Activated naive CD4-positive, alpha-beta T cell treated with anti-CD3 and anti-CD28 coated beads, Interleukin-2, amount 50 U/mL, for 16 hours (primary cell): ENCODE measurements at regions not wholly inside any gene's neighbourhood (a gene's known extent, or its start where the extent isn't known, plus 50 kb on each side); places are given as distances from the start of the nearest gene placed in this dataset.

Experiments
- DNase-seq: peaks from one replicate; pipeline ENCODE4 v3.0.0-alpha.2; 2020

DNA sequence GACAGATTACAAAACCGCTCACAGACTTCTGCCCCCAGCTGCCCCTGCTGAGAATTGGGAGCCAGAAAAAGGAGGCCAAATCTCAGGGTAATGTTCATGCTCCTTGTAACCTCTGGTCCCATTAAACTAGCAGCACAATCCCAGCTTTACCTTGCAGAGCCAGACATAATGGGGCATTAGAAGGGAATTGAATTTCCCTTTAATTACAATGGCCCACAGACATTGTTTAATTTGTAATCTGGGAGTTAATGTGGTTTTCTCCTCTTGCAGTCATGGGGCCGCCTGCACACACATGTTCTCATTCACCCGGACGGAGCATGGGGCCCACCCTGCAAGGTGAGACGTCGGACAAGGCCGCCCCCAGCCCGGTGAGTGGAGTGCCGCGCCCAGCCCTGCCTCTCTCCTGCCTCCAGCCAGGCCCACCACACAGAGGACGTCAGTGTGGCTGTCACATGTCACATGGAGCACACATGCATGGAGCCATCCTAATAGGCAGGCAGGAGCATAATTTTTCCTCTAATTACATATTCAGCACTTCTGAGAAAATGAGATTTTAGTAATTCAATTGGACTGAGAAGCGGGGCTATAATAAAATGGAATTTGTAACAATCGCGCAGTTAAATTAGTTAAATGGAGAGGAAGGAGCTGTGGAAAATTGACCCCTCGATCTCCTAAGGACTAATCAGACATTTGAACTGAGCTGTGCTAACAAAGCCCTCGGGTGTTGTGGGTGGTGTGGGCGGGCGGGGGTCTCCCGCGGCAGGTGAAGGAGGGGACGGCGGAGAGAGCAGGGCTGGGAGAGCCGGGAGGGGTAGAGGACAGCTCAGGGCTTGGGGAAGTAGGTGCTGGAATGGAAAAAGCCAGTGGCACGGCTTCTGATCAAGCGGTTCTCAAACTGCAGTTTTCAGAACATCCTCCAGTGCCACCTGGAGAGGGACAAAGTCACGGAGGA, 87.7 kb downstream of the ENGASE start:
- DNase-seq = no peak

GRCh38 chr17:79160980-79161636, 86.5 kb downstream of the ENGASE start:
- DNase-seq = peak; percentile 22

- no peak for DNase-seq
Measured at GRCh38 chr17:79159926-79160325, 85.3 kb downstream of the ENGASE start.

- no peak for DNase-seq
Measured at GRCh38 chr17:79159471-79159870, 84.8 kb downstream of the ENGASE start.

DNA sequence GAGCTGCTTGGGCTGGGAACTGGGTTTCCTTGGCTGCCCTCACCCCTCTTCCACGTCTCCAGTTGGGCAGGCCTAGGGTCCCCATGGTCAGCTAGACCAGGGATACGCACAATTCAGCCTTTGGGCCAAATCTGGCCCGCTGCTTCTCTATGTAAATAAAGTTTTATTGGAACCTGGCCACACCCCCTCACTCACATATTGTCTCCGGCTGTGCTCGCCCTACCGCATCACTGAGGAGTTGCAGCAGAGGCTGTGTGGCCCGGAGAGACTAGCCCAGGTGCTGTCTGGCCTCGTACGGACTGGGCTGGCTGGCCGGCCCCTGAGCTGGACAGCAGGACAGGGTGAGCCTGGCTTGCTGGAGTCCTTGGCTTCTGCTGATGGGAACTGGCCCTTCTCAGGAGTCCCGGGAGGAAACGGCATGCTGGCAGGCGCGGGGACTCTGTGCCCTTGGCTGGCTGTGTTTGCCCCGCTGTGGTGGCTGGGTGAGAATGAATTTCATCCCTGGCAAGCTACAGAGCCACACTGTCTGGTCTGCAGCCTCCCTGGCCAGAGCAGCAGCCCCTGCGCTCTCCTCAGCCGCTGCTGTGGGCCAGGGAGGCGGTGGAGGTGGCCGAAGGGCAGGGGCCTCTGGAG, 82.0 kb downstream of the ENGASE start:
- no peak for DNase-seq

DNA sequence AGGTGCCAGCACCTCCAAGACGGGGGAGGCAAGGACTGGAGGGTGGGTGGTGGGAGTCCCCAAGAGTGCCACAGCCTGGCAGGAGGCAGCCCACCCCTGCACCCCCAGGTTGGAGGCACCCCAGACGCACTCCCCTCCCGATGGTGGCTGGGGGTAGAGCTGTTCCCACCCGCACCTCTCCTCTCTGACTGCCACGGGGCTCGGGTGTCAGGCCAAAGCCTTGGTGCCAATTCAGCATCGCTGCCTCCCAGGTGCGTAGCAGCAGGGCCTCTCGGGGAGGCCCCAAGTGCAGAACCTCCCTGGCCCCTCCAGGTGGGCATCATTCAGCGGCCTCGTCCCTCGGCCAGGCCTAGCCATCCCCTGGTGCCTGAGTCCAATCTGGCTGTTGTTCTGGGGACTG, 81.1 kb downstream of the ENGASE start:
- DNase-seq = no peak

DNA sequence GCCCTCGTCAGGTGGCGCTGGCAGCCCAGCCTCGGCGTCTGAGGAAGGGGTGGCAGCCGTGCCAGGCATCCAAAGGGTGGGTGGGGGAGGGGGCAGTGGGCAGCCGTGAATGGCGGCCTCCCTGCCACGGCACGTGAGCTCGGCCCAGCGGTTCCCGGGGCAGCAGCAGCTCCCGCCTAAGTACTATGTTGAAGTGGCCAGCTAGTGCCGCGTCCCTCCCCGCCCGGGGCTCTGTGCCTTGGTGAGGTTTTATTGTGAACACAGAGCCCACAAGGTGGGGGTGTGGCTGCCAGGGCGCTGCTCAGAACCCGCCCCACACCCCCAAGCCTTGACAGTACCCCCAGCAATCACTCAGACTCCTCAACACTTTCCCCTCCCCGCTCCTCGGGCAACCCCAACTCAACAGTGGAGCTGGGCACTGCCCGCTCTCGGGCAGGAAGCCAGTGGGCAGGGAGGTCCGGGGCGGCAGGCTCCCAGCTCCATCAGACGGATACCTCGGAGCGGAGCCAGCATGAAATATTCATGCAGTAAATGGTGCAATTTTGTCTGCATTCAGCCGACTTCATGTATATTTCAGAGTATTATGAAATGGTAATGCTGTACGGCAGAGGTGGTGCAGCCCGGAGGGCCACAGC, 80.4 kb downstream of the ENGASE start:
- no peak for DNase-seq

- DNase-seq = no peak
Measured at GRCh38 chr17:79154446-79154845, 79.8 kb downstream of the ENGASE start.

- DNase-seq = no peak
Measured at GRCh38 chr17:79153367-79154130, 78.9 kb downstream of the ENGASE start.

- DNase-seq = no peak
Measured at GRCh38 chr17:79152636-79153035, 78.0 kb downstream of the ENGASE start.

DNA sequence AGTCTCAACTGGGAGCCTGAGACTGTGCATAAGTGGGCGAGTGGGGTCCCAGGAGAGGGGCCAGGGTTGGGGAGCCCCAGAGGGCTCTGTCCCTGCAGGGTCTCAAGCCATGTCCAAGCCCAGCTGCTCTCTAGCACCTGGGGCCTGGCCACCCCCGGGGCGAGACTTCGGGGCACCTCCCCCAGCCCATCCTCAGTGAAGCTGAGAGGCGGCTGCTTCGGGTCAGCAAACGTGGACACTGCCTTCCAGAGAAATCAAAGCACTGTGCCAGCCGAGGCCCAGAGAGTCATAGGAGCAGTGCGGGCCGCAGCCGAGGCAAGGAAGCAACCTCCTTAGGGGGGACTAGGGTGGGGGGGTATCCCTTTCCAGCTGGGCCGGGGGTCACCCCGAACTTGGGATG, 77.5 kb downstream of the ENGASE start:
- no peak for DNase-seq

GRCh38 chr17:79150799-79151198, 76.2 kb downstream of the ENGASE start:
- no peak for DNase-seq

- DNase-seq = no peak
Measured at GRCh38 chr17:79150035-79150733, 75.6 kb downstream of the ENGASE start.

DNA sequence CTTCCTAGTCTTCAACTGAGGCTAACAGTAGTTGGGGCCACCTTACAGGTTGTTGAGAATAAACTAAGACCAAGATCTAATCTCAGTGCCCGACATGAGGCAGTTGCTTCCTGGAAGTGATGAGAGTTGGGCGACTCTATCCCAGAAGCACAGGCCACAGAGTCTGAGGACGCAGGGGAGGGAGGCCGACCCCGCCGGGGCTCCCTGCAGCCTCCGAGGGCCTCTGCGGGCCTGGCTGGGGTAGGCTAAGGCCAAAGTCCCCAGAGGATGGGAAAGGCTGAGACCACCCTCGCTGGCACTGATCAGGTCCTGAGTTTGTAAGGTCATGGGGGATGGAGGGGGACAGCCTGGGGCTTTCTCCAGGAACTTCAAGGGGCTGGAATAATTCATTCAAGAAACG, 74.0 kb downstream of the ENGASE start:
- no peak for DNase-seq

- no peak for DNase-seq
Measured at GRCh38 chr17:79147746-79148506, 73.3 kb downstream of the ENGASE start.

GRCh38 chr17:79146562-79146961, 71.9 kb downstream of the ENGASE start:
- DNase-seq = no peak

DNA sequence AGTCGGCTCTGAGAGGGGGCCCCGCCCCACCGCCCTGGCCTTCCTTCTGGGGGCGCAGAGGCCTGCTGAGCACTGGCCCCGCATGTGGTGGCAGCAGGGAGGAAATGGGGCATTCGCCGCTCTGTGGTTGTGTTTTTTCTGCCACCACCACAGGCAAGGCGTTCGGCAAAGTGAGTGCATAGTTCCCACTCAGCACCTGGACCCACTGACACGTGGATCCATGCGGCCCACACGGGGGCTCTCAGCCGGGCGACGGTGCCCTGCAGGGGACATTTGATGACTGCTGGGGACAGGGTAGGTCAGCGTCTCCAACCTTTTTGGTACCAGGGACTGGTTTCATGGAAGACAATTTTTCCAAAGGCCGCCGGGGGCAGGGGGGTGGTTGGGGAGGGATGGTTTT, 70.9 kb downstream of the ENGASE start:
- DNase-seq = no peak

DNA sequence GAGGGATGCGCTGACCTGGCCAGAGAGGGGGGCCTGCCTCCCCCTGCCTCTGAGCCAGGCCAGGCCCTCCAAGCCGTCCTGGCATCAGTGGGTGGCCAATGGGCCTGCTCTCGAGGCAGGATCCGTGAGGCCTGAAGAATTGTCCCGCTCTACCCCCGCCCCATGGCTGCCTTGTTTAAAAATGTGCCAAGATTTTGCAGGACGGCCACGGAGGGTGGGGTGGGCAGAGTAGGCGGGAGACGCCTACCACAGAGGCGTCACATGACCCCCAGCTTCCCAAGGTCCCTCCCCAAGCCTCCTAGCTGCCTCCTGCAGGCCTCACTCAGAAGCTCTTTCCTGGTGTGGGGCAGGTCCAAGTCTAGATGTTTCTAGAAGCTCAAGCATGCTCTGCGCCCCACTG, 69.5 kb downstream of the ENGASE start:
- no peak for DNase-seq

- DNase-seq = no peak
Measured at GRCh38 chr17:79142375-79142774, 67.8 kb downstream of the ENGASE start.

GRCh38 chr17:79141578-79142355, 67.1 kb downstream of the ENGASE start:
- no peak for DNase-seq
